ENCODE measurements at regions not wholly inside any gene's neighbourhood (a gene's known extent, or its start where the extent isn't known, plus 50 kb on each side); places are given as distances from the start of the nearest gene placed in this dataset.

- TF ChIP-seq ZFP30 (CRISPR knock-in tag; IDR thresholded peaks at IDR 0.05) (no peak), GLIS3 (CRISPR knock-in tag; IDR thresholded peaks at IDR 0.05) (no peak), BACH2 (CRISPR knock-in tag; IDR thresholded peaks at IDR 0.05; ENCODE audit: borderline replicate concordance) (no peak), TSHZ2 (CRISPR knock-in tag; IDR thresholded peaks at IDR 0.05) (no peak), CSRNP3 (CRISPR knock-in tag; IDR thresholded peaks at IDR 0.05) (no peak), ZFP3 (CRISPR knock-in tag; IDR thresholded peaks at IDR 0.05) (no peak), PATZ1 (CRISPR knock-in tag; IDR thresholded peaks at IDR 0.05; ENCODE audit: borderline replicate concordance) (no peak), ZNF565 (CRISPR knock-in tag; conservative IDR thresholded peaks at IDR 0.05; ENCODE audit: low read depth) (no peak), ESRRG (CRISPR knock-in tag; IDR thresholded peaks at IDR 0.05) (no peak), ZNF8 (CRISPR knock-in tag; IDR thresholded peaks at IDR 0.05) (no peak)
Observed at GRCh38 chr11:23280088-23280487, 419.8 kb upstream of the CCDC179 start.
